Smooth muscle cell (in vitro differentiated cells): ENCODE measurements at regions not wholly inside any gene's neighbourhood (a gene's known extent, or its start where the extent isn't known, plus 50 kb on each side); places are given as distances from the start of the nearest gene placed in this dataset.

Experiments
- DNase-seq: peaks from one replicate; lab custom pipeline; 2025; ENCODE audit not compliant: unreplicated experiment; lab: John Stamatoyannopoulos, UW
- H2AFZ ChIP-seq: fragments of 200-600 bp; sonication (generic); 2 replicates; pipeline ENCODE4 v1.6.0; 2016; ENCODE audit warnings: antibody characterized with exemption, low read depth, mild to moderate bottlenecking
- H3F3A ChIP-seq: fragments of 200-600 bp; sonication (generic); 2 replicates; pipeline ENCODE4 v1.6.0; 2017; ENCODE audit warnings: antibody characterized with exemption, low read depth
- H3K27ac ChIP-seq: fragments of 200-600 bp; sonication (generic); 2 replicates; pipeline ENCODE4 v1.5.1; 2016; ENCODE audit warnings: low read depth, mild to moderate bottlenecking
- H3K27me3 ChIP-seq: fragments of 200-600 bp; sonication (generic); 2 replicates; pipeline ENCODE4 v1.6.1; 2016; ENCODE audit warnings: low read depth, mild to moderate bottlenecking
- H3K36me3 ChIP-seq: fragments of 200-600 bp; sonication (generic); 2 replicates; pipeline ENCODE4 v1.5.1; 2016; ENCODE audit warnings: low read depth
- H3K4me1 ChIP-seq: fragments of 200-600 bp; sonication (generic); 2 replicates; pipeline ENCODE4 v1.5.1; 2016; ENCODE audit warnings: low read depth
- H3K4me2 ChIP-seq: fragments of 200-600 bp; sonication (generic); 2 replicates; pipeline ENCODE4 v1.6.0; 2016; ENCODE audit warnings: mild to moderate bottlenecking
- H3K4me3 ChIP-seq: fragments of 200-600 bp; sonication (generic); 2 replicates; pipeline ENCODE4 v1.5.1; 2016; ENCODE audit warnings: mild to moderate bottlenecking
- H3K79me2 ChIP-seq: fragments of 200-600 bp; sonication (generic); 2 replicates; pipeline ENCODE4 v1.6.0; 2016; ENCODE audit warnings: low read depth, mild to moderate bottlenecking
- H3K9ac ChIP-seq: fragments of 200-600 bp; sonication (generic); 2 replicates; pipeline ENCODE4 v1.6.0; 2016; ENCODE audit warnings: low read depth
- H3K9me3 ChIP-seq: fragments of 200-600 bp; sonication (generic); replicated peaks from 2 replicates; pipeline ENCODE4 v1.5.1; 2016; ENCODE audit warnings: low read depth
- H4K20me1 ChIP-seq: fragments of 200-600 bp; sonication (generic); 2 replicates; pipeline ENCODE4 v1.6.0; 2016; ENCODE audit warnings: low read depth
- WGBS: methylation state at CpG from one replicate; pipeline ENCODE4 v1.1.7; 2016; ENCODE audit warnings: low lambda C conversion rate; 5-methylcytosine and 5-hydroxymethylcytosine counted together
- TF ChIP-seq, protein P1 (sequence below): fragments of 200-600 bp; sonication (generic); IDR thresholded peaks from 2 replicates; pipeline ENCODE4 v1.5.1; 2017; ENCODE audit warnings: borderline replicate concordance, mild to moderate bottlenecking, antibody characterized with exemption; ENCODE audit not compliant: insufficient read depth, poor library complexity, severe bottlenecking

DNA sequence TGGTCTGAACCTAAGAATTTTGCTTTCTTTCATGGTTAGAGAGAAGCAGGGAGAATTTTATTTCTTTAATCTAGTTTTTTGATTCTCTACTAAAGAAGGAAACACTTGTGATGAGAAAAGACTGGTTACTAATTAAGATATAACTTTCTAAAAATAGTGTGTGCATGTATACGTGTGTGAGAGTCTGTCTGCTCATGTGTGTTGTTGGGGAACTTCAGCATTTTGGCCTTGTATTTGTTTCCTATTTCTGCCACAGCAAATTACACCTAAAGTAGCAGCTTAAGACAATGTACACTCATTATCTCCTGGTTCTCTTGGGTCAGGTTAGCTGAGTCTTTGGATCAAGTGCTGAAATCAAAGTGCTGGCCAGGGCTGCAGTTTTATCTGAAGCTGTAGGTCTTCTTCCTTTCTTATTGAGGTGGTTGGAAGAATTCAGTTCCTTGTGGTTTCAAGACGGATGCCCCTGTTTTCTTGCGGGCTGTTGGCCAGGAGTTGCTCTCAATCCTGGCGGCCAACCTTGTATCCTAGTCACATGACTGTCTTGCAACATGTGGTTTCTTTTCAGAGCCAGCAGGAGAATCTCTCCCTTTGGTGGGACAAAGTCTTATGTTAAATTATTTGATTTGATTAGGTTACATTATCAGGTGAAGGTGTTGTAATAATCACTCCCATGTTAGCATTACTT, 188.4 kb upstream of the CLNK start:
- H3K79me2 ChIP-seq = no peaks in the 10 kb centered on the region
- H4K20me1 ChIP-seq = no peaks in the 10 kb centered on the region
- 94% methylated on average over 4 of the region's 4 CpGs for WGBS
- H3K27me3 ChIP-seq = no peaks in the 10 kb centered on the region
- H3K27ac ChIP-seq = no peak overlapping the region
- no peak overlapping the region for H3K9ac ChIP-seq
- no peaks in the 10 kb centered on the region for H3K9me3 ChIP-seq
- no peak overlapping the region for H3K4me2 ChIP-seq
- no peak overlapping the region for H2AFZ ChIP-seq
- no peak overlapping the region for H3K4me3 ChIP-seq
- H3F3A ChIP-seq = no peaks in the 10 kb centered on the region
- H3K4me1 ChIP-seq = no peaks in the 10 kb centered on the region
- no peak for DNase-seq
- TF ChIP-seq, protein P1, sequence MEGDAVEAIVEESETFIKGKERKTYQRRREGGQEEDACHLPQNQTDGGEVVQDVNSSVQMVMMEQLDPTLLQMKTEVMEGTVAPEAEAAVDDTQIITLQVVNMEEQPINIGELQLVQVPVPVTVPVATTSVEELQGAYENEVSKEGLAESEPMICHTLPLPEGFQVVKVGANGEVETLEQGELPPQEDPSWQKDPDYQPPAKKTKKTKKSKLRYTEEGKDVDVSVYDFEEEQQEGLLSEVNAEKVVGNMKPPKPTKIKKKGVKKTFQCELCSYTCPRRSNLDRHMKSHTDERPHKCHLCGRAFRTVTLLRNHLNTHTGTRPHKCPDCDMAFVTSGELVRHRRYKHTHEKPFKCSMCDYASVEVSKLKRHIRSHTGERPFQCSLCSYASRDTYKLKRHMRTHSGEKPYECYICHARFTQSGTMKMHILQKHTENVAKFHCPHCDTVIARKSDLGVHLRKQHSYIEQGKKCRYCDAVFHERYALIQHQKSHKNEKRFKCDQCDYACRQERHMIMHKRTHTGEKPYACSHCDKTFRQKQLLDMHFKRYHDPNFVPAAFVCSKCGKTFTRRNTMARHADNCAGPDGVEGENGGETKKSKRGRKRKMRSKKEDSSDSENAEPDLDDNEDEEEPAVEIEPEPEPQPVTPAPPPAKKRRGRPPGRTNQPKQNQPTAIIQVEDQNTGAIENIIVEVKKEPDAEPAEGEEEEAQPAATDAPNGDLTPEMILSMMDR = no peak
- H3K36me3 ChIP-seq = no peaks in the 10 kb centered on the region

DNA sequence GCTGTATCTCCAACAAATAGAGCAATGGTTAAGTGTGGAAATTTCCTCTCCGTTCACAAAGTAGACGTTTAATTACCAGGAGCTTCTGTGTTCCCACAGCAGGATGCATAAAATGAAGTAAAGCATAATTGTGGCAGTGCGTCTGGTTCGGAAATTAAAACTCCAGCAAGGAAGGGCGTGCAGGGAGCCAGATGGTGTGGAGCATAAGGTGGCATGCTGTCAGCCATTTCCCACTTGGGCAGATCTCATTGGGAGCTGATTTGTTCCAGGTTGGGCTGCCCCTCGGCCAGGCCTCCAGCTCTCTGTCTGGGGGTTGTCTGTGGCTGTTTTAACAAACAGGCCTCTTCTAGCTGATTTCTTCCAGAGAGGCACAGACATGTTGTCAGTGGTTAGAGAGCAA, 182.1 kb upstream of the CLNK start:
- no peaks in the 10 kb centered on the region for H3K36me3 ChIP-seq
- 50% methylated on average over 6 of the region's 6 CpGs for WGBS
- TF ChIP-seq, protein P1 = no peak
- H3K79me2 ChIP-seq = no peaks in the 10 kb centered on the region
- H4K20me1 ChIP-seq = no peaks in the 10 kb centered on the region
- H3K9ac ChIP-seq = no peak overlapping the region
- H3K4me2 ChIP-seq = no peak overlapping the region
- no peaks in the 10 kb centered on the region for H3K27me3 ChIP-seq
- H3K4me3 ChIP-seq = no peak overlapping the region
- H3F3A ChIP-seq = no peaks in the 10 kb centered on the region
- H2AFZ ChIP-seq = peak overlapping the region; percentile 52
- no peaks in the 10 kb centered on the region for H3K4me1 ChIP-seq
- no peak overlapping the region for H3K27ac ChIP-seq
- H3K9me3 ChIP-seq = no peaks in the 10 kb centered on the region
- no peak for DNase-seq

DNA sequence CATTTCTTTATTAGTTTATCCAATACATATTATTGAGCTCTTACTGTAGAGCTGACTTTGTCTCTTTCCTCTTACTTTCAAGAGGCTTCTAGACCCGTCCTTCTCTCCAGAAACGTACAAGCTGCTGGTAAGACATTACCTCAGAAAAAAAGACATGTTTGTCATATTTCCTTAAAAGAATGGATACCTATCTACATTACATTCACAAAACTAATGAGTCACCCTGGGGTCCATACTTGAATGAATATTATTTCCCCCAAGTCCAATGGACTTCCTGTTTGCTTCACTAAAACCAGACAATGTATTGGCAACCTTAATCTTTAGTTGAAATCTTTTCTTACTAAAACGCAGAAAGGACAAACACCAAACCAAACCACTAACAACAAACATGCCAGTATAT, 176.5 kb upstream of the CLNK start:
- H3K27me3 ChIP-seq = no peaks in the 10 kb centered on the region
- no peak for DNase-seq
- no peaks in the 10 kb centered on the region for H3F3A ChIP-seq
- no peak overlapping the region for H2AFZ ChIP-seq
- H4K20me1 ChIP-seq = no peaks in the 10 kb centered on the region
- H3K27ac ChIP-seq = no peak overlapping the region
- no peak overlapping the region for H3K4me3 ChIP-seq
- H3K36me3 ChIP-seq = peaks cover 5% of the 10 kb centered on the region
- H3K9ac ChIP-seq = no peak overlapping the region
- 96% methylated on average over 3 of the region's 3 CpGs for WGBS
- TF ChIP-seq, protein P1 = no peak
- H3K79me2 ChIP-seq = no peaks in the 10 kb centered on the region
- H3K9me3 ChIP-seq = no peaks in the 10 kb centered on the region
- H3K4me2 ChIP-seq = no peak overlapping the region
- no peaks in the 10 kb centered on the region for H3K4me1 ChIP-seq

DNA sequence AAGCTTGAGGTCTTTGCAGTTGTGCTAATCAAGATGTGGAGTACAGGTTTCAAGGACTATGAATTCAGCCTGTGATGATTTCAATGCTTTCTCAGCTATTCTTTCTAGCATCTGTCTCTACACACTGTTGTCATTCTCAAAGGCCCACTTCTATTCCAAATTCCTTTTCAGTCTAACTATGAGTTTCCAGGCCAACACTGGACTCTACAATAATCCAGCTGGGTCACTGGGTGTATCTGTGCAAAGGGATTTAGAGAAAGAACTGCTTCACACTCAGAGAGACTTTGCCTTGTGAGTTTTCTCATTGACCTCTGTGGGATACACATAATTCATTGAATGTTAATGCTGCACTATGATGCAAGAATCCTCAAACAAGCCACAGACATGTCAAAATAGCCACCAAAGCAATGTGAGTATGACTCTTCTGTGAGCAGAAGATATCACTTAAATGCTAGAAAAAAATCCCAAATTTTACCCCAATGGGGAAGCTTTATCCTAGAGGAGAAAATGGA, 171.8 kb upstream of the CLNK start:
- Histone ChIP-seq H3K27me3 (no peaks in the 10 kb centered on the region), H4K20me1 (no peaks in the 10 kb centered on the region), H3K9me3 (no peaks in the 10 kb centered on the region), H3K27ac (no peak overlapping the region), H3K4me2 (no peak overlapping the region), H2AFZ (no peak overlapping the region), H3F3A (no peaks in the 10 kb centered on the region), H3K4me1 (no peaks in the 10 kb centered on the region), H3K36me3 (peaks cover 5% of the 10 kb centered on the region), H3K4me3 (no peak overlapping the region), H3K79me2 (no peaks in the 10 kb centered on the region), H3K9ac (no peak overlapping the region)
- TF ChIP-seq, protein P1 = no peak
- no peak for DNase-seq
